ENCODE measurements at regions not wholly inside any gene's neighbourhood (a gene's known extent, or its start where the extent isn't known, plus 50 kb on each side); places are given as distances from the start of the nearest gene placed in this dataset.

DNA sequence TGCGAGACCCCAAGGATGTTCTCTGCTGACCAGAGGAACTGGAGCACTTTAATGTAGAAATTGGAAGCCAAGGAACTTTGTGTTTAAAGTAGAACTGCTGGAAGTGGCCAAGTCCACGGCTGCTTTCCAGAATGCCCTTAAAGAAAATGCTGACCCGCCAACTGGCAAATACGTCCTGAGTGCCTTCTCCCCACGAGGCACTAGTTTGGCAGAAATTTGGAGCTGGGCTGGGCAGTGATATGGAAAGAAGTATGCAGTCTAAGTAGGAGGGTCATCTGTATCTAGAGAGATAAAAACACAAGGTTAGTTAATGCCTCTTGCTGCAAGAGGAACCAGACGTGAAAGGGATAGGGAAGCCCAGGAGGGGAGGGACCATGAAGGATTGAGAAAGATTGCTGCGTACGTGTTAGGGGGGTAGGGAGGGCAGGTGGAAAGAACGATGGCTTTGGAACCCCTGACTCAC lies 59.3 kb upstream of the RFX8 start:
- TF ChIP-seq, protein P1, sequence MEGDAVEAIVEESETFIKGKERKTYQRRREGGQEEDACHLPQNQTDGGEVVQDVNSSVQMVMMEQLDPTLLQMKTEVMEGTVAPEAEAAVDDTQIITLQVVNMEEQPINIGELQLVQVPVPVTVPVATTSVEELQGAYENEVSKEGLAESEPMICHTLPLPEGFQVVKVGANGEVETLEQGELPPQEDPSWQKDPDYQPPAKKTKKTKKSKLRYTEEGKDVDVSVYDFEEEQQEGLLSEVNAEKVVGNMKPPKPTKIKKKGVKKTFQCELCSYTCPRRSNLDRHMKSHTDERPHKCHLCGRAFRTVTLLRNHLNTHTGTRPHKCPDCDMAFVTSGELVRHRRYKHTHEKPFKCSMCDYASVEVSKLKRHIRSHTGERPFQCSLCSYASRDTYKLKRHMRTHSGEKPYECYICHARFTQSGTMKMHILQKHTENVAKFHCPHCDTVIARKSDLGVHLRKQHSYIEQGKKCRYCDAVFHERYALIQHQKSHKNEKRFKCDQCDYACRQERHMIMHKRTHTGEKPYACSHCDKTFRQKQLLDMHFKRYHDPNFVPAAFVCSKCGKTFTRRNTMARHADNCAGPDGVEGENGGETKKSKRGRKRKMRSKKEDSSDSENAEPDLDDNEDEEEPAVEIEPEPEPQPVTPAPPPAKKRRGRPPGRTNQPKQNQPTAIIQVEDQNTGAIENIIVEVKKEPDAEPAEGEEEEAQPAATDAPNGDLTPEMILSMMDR (IDR thresholded peaks at IDR 0.05): no peak
- TF ChIP-seq POLR2A (IDR thresholded peaks at IDR 0.05) (no peak), POLR2AphosphoS5 (IDR thresholded peaks at IDR 0.05) (no peak), EP300 (IDR thresholded peaks at IDR 0.05; ENCODE audit: low read depth) (no peak)

All from transverse colon (tissue), 4 donors.